ENCODE measurements at regions not wholly inside any gene's neighbourhood (a gene's known extent, or its start where the extent isn't known, plus 50 kb on each side); places are given as distances from the start of the nearest gene placed in this dataset.

DNA sequence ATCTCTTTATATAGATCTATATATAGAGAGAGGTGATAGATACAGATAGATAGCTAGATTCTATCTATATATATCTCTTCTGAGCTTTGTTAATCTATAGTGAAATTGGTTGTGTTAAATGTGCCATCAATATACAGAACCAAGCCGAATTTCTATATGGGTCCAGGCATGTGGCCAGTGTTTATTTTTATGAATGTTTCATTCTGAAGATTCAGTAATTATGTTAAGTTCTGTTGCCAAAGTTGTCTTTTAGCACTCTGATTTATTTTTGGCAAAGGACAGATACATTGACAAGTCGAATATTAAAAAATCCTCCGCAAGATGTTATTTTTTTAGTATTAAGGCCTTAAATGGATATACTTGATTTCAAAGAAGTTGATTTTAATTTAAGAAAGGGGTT lies 190.4 kb upstream of the HTR2A start:
- FAIRE-seq (no peak), ATAC-seq (no peak), DNase-seq (ENCODE audit: low spot score) (no peak)
- TF ChIP-seq TCF12 (IDR thresholded peaks at IDR 0.05) = no peak
- TF ChIP-seq TCF12 (CRISPR knock-in tag; IDR thresholded peaks at IDR 0.05) = no peak
- TF ChIP-seq, protein P1, sequence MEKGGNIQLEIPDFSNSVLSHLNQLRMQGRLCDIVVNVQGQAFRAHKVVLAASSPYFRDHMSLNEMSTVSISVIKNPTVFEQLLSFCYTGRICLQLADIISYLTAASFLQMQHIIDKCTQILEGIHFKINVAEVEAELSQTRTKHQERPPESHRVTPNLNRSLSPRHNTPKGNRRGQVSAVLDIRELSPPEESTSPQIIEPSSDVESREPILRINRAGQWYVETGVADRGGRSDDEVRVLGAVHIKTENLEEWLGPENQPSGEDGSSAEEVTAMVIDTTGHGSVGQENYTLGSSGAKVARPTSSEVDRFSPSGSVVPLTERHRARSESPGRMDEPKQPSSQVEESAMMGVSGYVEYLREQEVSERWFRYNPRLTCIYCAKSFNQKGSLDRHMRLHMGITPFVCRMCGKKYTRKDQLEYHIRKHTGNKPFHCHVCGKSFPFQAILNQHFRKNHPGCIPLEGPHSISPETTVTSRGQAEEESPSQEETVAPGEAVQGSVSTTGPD (CRISPR knock-in tag; IDR thresholded peaks at IDR 0.05) = no peak
- TF ChIP-seq, protein P2, sequence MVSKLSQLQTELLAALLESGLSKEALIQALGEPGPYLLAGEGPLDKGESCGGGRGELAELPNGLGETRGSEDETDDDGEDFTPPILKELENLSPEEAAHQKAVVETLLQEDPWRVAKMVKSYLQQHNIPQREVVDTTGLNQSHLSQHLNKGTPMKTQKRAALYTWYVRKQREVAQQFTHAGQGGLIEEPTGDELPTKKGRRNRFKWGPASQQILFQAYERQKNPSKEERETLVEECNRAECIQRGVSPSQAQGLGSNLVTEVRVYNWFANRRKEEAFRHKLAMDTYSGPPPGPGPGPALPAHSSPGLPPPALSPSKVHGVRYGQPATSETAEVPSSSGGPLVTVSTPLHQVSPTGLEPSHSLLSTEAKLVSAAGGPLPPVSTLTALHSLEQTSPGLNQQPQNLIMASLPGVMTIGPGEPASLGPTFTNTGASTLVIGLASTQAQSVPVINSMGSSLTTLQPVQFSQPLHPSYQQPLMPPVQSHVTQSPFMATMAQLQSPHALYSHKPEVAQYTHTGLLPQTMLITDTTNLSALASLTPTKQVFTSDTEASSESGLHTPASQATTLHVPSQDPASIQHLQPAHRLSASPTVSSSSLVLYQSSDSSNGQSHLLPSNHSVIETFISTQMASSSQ (IDR thresholded peaks at IDR 0.05; ENCODE audit: low read depth) = no peak
- TF ChIP-seq, protein P2 (CRISPR knock-in tag; IDR thresholded peaks at IDR 0.05; ENCODE audit: borderline replicate concordance) = no peak
- TF ChIP-seq TCF7 (IDR thresholded peaks at IDR 0.05; ENCODE audit: low read depth) = no peak
- no peak for TF ChIP-seq RBM39 (IDR thresholded peaks at IDR 0.05; ENCODE audit: low read depth, low read length, poor library complexity, severe bottlenecking)
- TF ChIP-seq TARDBP (CRISPR knock-in tag; IDR thresholded peaks at IDR 0.05) = no peak
- no peak for TF ChIP-seq IRX3 (CRISPR knock-in tag; IDR thresholded peaks at IDR 0.05; ENCODE audit: borderline replicate concordance, low read depth)
- TF ChIP-seq, protein P3, sequence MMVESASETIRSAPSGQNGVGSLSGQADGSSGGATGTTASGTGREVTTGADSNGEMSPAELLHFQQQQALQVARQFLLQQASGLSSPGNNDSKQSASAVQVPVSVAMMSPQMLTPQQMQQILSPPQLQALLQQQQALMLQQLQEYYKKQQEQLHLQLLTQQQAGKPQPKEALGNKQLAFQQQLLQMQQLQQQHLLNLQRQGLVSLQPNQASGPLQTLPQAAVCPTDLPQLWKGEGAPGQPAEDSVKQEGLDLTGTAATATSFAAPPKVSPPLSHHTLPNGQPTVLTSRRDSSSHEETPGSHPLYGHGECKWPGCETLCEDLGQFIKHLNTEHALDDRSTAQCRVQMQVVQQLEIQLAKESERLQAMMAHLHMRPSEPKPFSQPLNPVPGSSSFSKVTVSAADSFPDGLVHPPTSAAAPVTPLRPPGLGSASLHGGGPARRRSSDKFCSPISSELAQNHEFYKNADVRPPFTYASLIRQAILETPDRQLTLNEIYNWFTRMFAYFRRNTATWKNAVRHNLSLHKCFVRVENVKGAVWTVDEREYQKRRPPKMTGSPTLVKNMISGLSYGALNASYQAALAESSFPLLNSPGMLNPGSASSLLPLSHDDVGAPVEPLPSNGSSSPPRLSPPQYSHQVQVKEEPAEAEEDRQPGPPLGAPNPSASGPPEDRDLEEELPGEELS (CRISPR knock-in tag; IDR thresholded peaks at IDR 0.05) = no peak
- TF ChIP-seq, protein P4, sequence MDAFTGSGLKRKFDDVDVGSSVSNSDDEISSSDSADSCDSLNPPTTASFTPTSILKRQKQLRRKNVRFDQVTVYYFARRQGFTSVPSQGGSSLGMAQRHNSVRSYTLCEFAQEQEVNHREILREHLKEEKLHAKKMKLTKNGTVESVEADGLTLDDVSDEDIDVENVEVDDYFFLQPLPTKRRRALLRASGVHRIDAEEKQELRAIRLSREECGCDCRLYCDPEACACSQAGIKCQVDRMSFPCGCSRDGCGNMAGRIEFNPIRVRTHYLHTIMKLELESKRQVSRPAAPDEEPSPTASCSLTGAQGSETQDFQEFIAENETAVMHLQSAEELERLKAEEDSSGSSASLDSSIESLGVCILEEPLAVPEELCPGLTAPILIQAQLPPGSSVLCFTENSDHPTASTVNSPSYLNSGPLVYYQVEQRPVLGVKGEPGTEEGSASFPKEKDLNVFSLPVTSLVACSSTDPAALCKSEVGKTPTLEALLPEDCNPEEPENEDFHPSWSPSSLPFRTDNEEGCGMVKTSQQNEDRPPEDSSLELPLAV (CRISPR knock-in tag; conservative IDR thresholded peaks at IDR 0.05; ENCODE audit: low read depth) = no peak
- TF ChIP-seq, protein P5, sequence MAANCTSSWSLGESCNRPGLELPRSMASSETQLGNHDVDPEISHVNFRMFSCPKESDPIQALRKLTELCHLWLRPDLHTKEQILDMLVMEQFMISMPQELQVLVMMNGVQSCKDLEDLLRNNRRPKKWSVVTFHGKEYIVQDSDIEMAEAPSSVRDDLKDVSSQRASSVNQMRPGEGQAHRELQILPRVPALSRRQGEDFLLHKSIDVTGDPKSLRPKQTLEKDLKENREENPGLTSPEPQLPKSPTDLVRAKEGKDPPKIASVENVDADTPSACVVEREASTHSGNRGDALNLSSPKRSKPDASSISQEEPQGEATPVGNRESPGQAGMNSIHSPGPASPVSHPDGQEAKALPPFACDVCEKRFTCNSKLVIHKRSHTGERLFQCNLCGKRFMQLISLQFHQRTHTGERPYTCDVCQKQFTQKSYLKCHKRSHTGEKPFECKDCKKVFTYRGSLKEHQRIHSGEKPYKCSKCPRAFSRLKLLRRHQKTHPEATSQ (CRISPR knock-in tag; IDR thresholded peaks at IDR 0.05; ENCODE audit: borderline replicate concordance) = no peak
- TF ChIP-seq, protein P6, sequence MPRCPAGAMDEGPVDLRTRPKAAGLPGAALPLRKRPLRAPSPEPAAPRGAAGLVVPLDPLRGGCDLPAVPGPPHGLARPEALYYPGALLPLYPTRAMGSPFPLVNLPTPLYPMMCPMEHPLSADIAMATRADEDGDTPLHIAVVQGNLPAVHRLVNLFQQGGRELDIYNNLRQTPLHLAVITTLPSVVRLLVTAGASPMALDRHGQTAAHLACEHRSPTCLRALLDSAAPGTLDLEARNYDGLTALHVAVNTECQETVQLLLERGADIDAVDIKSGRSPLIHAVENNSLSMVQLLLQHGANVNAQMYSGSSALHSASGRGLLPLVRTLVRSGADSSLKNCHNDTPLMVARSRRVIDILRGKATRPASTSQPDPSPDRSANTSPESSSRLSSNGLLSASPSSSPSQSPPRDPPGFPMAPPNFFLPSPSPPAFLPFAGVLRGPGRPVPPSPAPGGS (CRISPR knock-in tag; IDR thresholded peaks at IDR 0.05) = no peak
- WGBS (ENCODE audit: low lambda C conversion rate) = 6% methylated on average over 3 of the region's 3 CpGs
- Histone ChIP-seq H3K9ac (ENCODE audit: insufficient read depth, low read depth, low read length) (no peak overlapping the region), H3K79me2 (ENCODE audit: insufficient read depth, low read length) (no peaks in the 10 kb centered on the region), H3K9me3 (ENCODE audit: low read length) (no peaks in the 10 kb centered on the region), H3K36me3 (replicated peaks in 1 of 2; ENCODE audit: control insufficient read depth in 1 of 2, insufficient read depth in 2 of 2, low read length in 2 of 2) (no peaks in the 10 kb centered on the region), H3K4me2 (ENCODE audit: low read depth, low read length) (no peak overlapping the region), H4K20me1 (ENCODE audit: insufficient read depth, low read length) (no peaks in the 10 kb centered on the region), H3K27ac (ENCODE audit: extremely low read length, insufficient read depth, low read length) (no peak overlapping the region), H3K4me1 (ENCODE audit: insufficient read depth, low read length) (no peaks in the 10 kb centered on the region), H3K4me3 (replicated peaks in 1 of 3; ENCODE audit: insufficient read depth in 1 of 3, low read depth in 2 of 3, low read length in 3 of 3) (no peak overlapping the region), H2AFZ (ENCODE audit: low read length) (no peak overlapping the region), H3K27me3 (ENCODE audit: control insufficient read depth in 1 of 2, insufficient read depth in 2 of 2, low read length in 2 of 2) (no peaks in the 10 kb centered on the region)
- intact Hi-C loops (cut with micrococcal nuclease; ENCODE audit: unreplicated experiment) (no loop called here), in situ Hi-C loops (cut with HindIII; ENCODE audit: extremely low pct_ligation_motif_present, low pct_unique_long_range_greater_than_20kb) (no loop called here)
- BruUV-seq (replicated peaks) = no TSS peak
- POLR2A ChIA-PET = no interaction called here
- CTCF ChIA-PET (ENCODE audit: low intra/inter-chr PET ratio, low total read pairs) = no interaction called here

All from HepG2 (cell line).